Inferior parietal cortex (tissue), 1 donor: ENCODE measurements at regions not wholly inside any gene's neighbourhood (a gene's known extent, or its start where the extent isn't known, plus 50 kb on each side); places are given as distances from the start of the nearest gene placed in this dataset.

Experiments used
- DNase-seq: peaks from one replicate; pipeline ENCODE4 v3.0.0-alpha.2; 2016; ENCODE audit errors: extremely low spot score

DNA sequence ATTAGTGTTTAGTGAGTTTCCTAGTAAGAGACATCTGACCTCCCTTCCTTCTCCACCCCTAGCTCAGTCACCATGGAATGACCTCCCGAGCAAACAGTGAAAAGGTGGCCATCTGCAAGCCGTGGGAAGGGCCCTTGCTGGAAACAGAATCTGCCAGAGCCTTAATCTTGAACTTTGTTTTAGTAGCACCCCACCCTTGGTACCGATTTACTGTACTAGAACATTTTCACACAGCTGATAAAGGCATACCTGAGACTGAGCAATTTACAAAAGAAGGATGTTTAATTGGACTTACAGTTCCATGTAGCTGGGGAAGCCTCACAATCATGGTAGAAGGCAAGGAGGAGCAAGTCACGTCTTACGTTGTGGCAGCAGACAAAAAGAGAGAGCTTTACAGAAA lies 655.8 kb downstream of the TSN start:
- DNase-seq = no peak

DNA sequence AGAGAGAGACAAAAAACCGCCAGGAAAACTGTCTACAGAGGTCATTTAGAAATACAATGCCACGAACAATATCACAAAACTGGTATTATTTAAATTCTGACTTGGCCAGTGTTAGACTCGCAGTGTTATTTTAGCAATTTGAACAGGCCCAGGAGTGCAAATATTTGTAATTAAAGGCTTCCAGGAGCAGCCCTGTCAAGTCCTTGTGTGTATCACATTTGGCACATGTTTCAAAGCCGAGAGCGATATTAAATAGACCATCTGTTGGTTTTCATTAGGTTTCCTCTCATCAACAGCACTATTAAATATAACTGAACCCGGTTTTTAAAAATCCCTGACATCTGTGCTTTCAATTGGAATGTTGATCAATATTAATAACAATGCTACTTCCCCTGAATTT lies 656.9 kb downstream of the TSN start:
- DNase-seq = no peak

DNA sequence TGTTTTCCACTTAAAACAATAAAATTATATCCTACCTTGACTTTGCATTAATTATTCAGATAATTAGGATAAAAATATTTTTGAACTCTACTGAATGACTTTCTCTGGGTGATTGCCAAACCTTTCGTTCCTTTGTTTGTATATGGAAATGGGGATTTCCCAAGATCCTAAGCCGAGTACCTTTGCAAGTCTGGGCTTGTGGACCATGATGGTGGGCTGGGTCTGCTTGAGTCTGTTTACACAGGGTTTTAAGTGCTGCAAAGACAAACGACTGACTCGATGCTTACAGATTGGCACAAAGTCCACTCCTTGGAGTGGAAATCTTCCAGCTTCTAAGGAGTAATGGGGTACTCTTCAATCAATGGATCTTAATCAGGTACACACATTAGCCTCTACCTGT lies 659.5 kb downstream of the TSN start:
- DNase-seq = no peak

- no peak for DNase-seq
Measured at GRCh38 chr2:122417114-122417513, 661.7 kb downstream of the TSN start.

- DNase-seq = no peak
Measured at GRCh38 chr2:122421775-122422174, 666.3 kb downstream of the TSN start.

- no peak for DNase-seq
Measured at GRCh38 chr2:122422384-122422991, 667.0 kb downstream of the TSN start.

- no peak for DNase-seq
Measured at GRCh38 chr2:122423934-122424333, 668.5 kb downstream of the TSN start.

DNA sequence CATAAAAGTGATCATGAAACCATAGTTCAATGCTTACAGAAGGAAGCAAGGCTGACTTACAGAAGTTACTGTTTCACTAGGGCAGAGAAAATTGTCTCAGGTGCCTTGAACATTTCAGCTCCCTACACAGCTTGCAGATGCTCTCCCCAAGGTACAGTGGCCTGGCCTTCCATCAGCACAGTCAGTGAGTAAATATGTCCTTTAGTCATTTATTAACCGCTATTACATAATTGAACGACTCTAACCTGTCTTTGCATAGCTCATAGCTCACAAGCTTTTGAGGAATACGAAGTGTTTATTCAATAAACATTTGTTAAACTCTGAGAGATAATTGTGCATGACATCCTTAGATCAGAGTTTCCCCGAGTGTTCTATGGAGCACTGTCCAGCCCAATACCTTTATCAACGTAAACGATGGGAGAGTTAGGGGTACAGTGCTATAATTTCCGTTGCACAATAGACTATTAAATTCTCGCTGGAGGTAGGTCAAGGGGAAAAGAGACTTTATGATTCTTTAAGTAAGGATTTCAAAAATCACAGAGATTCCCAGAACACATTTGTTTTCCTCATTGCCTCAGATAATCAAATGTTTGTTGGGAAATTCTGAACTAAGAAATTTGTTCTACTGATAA lies 677.8 kb downstream of the TSN start:
- no peak for DNase-seq

DNA sequence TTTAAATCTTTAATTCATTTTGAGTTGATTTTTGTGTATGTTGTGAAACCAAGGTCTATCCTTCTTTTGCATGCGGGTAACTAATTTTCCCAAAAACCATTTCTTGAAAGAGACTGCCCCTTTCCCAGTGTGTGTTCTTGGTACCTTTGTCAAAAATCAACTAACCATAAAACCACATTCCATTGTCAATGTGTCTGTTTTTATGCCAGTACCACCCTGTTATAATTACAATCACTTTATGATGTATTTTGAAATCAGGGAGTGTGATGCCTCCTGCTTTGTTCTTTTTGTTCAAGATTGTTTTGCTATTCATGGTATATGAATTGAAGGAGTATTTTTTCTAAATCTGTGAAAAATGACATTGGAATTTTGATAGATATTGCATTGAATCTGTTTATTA lies 689.6 kb downstream of the TSN start:
- DNase-seq = no peak

DNA sequence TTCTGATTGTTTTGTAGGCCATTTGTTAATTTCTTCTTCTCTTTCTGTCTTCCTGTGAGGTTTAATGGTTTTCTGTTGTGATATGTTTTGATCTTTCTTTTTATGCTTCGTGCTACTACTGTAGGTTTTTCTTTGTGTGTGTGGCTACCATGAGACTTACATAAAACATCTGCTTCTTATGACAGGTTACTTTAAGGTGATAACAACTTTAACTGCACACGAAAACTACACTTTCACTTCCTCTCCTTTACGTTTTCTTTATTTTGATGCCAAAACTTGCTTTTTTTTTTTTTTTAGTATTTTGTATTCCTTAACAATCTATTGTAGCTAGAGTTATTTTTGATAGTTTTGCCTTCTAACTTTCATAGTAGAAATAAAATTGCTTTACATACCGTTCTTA lies 691.3 kb downstream of the TSN start:
- no peak for DNase-seq

DNA sequence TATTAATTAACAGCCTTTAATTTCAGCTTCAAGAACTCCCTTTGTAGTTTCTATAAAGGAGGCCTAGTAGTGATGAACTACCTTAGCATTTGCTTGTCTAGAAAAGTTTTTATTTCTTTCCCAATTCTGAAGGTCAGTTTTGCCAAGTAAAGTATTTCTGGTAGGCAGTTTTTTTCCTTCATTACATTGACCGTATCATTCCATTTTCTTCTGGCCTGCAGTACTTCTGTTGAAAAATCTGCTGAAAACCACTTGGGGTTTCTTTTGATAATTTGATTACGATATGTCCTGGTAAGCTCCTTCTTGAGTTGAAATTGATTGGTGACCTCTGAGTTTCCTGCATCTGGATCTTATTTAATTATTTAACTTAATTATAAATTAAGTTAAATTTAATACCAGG lies 691.8 kb downstream of the TSN start:
- DNase-seq = no peak

DNA sequence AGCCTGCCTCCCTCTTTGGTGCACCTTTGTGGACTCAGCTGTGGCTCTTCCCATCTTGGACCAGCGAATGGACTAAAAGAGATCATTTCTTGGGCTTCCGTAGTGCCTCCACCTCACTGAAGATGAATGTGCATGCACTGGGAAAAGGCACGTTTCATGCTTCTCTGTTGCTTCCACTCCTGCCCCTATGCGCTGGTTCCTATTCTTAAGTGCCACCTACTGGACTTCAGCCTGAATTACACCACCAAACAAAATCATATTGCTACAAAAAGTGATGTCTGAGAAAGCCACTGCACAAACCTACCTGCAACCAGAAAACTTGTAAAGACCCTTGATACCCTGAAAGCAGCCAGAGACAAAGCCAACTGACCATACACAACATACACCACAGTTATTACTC lies 695.6 kb downstream of the TSN start:
- DNase-seq = no peak

DNA sequence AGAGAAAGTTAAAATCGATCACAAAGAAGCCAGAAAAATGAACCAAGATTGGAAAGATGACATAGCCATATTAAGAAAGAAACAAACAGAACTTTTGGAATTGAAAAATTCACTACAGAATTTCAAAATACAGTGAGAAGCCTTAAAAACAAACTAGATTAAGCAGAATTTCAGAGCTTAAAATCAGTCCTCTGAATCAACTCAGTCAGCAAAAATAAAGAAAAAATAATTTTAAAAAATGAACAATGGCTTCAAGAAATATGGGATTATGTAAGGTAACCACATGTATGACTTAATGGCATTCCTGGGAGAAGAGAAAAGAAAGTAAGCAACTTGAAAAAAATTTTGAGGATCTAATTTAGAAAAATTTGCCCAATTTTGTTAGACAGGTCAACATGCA lies 696.2 kb downstream of the TSN start:
- no peak for DNase-seq

DNA sequence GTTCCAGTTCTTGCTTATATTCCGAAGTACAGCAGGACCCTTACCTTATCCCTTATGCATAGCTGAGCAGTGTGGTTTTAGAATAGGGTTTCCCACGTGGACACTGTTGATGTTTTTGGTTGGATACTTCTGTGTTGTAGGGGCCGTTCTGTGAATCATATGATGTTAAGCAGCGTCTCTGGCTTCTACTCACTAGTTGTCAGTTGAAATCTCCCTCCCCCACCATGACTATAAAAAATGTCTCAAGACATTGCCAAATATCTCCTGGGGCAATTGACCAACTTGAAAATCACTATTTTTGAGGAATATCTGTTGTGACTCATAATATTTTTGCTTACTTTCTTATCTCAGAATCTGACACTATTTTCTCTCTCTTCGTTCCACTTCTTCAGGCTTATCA lies 713.7 kb downstream of the TSN start:
- no peak for DNase-seq

- no peak for DNase-seq
Measured at GRCh38 chr2:122471753-122472152, 716.3 kb downstream of the TSN start.

GRCh38 chr2:122478117-122478516 lies 722.7 kb downstream of the TSN start:
- no peak for DNase-seq

DNA sequence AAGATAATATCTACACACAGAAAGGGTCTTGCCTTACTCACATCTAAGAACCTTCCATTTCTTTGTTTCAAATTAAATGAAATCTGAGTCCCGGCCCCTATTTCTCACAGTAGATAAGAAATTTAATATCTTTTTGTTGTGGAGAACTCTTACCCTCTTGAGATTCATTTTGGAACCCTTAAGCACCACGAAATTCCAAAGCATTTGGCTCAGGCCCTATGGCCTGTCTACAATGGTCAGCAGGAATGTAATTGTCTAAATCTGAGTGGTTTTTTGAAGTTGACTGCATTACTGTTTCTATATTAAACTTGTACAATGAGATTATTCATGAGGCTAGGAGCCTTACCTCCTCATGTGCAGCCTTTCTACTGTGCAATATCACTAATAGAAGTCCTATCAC lies 723.3 kb downstream of the TSN start:
- no peak for DNase-seq

- DNase-seq = no peak
Measured at GRCh38 chr2:122480501-122481243, 725.2 kb downstream of the TSN start.

GRCh38 chr2:122481244-122481622 lies 725.8 kb downstream of the TSN start:
- DNase-seq = no peak

- DNase-seq = no peak
Measured at GRCh38 chr2:122481717-122482116, 726.3 kb downstream of the TSN start.

DNA sequence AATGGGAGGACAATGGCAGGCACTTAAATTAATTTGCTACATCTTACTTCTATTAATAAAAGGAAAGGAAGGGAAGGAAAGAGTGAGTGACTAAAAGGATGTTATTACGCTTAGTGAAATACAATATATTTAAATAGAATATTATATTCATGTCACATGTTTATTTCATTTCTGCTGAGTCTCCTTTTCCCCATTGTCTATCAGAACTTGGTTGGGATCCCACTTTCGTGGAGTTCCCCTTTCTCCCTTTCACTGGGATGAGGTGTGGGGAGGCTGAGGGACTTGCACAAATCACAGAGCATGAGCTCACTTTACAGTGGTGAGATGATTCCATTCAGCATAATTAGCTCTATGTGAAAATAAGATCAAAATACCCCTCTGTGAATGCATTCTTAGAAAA lies 730.6 kb downstream of the TSN start:
- DNase-seq = no peak

DNA sequence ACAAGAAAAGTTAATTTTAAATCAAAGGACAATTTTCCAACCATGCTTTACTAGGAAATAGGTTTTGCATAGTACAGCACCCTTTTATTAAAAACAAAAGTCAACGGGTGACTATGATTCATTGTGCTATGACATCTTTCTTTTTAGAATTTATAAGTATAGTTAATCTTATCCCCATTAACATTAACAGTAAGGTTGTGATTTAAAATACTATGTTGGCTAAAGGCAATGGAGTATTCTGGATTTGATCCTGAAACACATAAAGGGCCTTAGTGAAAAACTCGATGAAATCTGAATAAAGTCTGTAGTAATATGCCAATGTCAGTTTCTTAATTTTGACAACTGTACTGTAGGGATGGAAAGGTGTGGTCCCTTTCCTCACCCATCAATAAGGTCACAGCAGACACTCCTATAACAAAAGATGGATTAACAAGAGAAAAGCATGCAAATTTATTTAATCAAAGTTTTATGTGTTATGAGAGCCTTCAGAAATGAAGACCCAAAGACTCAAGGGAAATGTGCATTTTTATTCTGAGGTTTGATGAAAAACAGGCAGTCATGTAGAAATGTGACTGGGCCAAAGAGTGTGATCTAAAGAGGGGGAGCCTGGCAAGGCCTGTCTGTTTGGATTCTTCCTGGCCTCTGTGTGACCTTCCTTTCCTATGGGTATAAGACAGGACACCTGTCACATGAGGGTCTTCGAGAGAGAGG lies 731.4 kb downstream of the TSN start:
- no peak for DNase-seq

GRCh38 chr2:122491011-122491410 lies 735.6 kb downstream of the TSN start:
- no peak for DNase-seq
